D341Med (cell line): ENCODE measurements at regions not wholly inside any gene's neighbourhood (a gene's known extent, or its start where the extent isn't known, plus 50 kb on each side); places are given as distances from the start of the nearest gene placed in this dataset.

Source experiments
- DNase-seq: peaks from one replicate; pipeline ENCODE4 v3.0.0; 2012; ENCODE audit warnings: low spot score

DNA sequence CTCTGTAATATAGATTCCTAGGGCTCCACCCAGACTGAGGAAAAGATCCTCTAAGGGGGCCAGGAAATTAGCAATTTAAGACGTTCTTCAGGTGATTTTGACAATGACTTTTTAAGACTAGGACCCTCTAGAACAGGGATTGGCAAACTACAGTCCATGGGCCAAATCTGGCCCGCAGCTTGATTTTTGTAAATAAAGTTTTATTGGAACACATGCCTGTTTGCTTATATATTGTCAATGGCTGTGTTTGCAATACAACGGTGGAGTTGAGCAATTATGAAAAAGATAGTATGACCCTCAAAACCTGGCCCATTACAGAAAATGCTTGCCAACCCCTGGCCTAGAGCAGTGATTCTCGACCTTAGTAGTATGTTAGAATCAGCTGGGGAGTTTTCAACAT, 181.9 kb downstream of the SOX9 start:
- no peak for DNase-seq

- no peak for DNase-seq
Measured at GRCh38 chr17:72303787-72304733, 183.2 kb downstream of the SOX9 start.

DNA sequence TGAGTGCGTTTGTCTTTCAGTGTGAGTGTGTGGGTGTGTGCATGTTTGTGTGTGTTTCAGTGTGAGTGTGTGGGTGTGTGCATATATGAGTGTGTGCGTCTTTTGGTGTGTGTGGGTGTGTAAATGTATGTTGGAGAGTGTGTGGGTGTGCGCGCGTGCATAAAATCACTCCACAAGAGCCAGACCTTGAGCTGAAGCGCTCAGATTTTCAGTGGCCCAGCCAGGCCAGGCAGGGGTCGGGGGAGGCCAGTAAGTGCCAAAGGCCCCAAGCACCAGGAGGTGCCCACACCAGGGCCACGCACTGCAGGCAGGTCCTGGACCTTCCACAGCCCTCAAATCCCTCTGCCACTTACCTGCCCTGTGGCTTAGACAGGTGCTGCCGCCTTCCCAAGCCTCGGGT, 184.0 kb downstream of the SOX9 start:
- DNase-seq: no peak

DNA sequence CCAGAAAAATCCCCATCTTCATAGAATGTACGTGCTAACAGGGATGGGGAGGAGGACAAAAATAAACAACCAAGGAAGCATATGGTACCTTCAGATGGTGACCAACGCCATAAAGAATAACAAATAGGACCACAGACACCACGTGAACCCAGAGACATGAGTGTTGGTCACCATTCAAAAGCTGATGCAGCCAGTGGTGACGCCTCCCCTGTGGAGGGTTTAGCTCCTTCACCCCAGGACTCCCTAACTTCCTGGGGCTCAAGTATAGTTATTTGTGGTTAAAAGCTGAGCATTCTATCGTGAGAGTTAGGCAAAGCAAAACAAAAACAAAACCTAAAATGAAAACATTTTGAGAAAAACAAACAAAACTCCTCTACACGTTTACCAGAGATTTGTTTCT, 184.7 kb downstream of the SOX9 start:
- no peak for DNase-seq

GRCh38 chr17:72306037-72306436, 185.2 kb downstream of the SOX9 start:
- DNase-seq: no peak

DNA sequence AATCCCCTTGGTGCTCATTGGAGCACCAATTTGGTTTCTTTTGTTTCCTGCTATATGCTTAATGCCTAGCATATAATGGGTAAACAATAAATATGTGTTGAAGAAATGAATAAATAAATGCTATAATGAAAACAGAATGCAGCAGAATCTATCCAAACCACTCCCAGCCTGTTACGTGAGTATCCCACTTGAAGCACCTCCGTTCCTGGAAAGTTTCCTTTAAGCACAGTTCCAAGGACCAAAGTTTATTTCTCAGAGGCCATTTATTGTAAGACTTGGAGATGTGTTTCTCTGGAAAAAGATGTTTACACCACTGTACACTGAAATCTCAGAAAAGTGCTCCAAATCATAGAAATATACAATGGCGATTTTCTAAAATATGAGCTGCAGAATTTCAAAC, 187.0 kb downstream of the SOX9 start:
- no peak for DNase-seq

DNA sequence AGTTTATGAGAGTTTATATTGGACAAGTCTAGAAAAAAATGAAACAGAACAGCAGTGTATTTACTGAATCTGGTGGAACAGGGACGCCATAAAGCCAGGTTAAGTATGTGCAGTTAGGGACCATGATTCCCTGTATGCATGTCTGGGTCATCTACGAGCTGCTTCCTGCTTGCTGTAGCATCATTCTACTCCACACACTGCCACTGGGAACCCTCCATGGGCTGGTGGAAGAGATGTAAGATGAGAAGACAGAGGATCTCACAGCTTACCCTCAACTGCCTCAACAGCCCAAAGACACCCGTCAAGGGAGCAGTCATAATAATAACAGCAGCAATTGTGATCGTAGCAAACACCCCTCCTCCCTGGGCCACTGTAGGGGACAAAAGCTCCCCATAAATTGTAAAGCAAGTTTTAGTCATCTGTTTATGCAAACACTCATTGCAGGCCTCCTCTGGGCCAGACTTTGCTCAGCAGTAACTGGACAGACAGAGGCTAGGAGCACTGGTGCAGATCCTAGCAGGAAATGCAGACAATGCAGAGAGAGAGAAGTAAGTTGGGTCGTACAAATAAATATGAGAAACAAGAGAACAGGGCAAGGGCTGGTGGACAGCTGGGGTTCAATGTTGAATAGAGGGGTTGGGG, 188.0 kb downstream of the SOX9 start:
- DNase-seq: no peak

DNA sequence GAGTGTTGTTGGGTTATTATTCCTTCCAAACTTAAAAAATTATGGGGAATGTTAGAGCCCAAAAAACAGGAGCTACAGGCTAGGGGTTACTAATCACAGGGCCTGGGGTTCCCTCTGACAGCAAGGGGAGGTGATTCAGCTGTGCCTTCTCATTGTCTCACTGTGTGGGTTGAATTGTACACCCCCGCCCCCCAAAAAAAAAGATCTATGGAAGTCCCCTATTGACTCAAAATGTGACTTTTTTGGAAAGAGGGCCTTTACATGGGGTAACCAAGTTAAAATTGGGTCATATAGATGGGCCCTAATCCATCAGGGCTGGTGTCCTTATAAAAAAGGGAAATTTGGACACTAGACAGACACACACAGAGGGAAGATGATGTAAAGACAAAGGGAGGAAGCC, 190.2 kb downstream of the SOX9 start:
- DNase-seq: no peak

GRCh38 chr17:72315122-72315913, 194.5 kb downstream of the SOX9 start:
- no peak for DNase-seq

- no peak for DNase-seq
Measured at GRCh38 chr17:72318131-72318530, 197.3 kb downstream of the SOX9 start.

- no peak for DNase-seq
Measured at GRCh38 chr17:72321896-72322295, 201.1 kb downstream of the SOX9 start.

GRCh38 chr17:72332367-72332766, 211.5 kb downstream of the SOX9 start:
- DNase-seq: no peak

DNA sequence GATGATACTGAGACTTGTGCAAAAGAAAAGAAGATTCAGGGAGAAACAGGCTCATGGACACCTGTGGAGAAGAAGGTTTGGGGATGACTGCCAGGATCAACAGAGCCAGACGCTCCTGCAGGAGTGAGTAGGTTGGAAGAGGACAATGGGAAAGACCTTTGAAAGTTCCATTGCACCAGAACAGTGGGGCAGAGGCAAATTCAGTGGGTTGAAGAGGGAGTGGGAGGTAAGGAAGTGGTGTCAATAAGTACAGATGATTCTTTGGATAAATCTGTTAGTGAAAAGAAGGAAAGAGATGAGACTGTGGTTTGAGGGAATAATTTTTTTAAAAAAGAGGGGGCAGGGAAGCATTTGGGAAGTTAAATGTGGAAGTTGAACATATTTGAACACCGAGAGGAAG, 212.8 kb downstream of the SOX9 start:
- DNase-seq: no peak

DNA sequence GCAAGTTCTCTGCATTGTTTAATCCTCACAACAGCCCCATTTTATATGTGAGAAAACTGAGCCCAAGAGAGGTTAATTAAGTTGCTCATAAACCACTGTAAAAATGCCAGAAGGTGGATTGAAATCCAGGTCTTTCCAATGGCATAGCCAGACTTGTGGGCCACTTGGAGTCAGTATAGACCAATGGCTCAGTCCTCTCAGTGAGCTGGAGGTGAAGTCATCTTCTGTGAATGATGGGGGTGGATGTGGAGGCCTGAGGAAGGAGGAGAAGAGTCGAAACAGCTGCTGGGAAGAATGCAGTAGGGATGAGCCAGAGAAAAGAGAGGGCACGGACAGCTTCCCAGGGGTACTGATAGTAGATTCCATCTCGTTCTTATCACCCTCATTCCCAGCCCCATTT, 213.4 kb downstream of the SOX9 start:
- DNase-seq: no peak

DNA sequence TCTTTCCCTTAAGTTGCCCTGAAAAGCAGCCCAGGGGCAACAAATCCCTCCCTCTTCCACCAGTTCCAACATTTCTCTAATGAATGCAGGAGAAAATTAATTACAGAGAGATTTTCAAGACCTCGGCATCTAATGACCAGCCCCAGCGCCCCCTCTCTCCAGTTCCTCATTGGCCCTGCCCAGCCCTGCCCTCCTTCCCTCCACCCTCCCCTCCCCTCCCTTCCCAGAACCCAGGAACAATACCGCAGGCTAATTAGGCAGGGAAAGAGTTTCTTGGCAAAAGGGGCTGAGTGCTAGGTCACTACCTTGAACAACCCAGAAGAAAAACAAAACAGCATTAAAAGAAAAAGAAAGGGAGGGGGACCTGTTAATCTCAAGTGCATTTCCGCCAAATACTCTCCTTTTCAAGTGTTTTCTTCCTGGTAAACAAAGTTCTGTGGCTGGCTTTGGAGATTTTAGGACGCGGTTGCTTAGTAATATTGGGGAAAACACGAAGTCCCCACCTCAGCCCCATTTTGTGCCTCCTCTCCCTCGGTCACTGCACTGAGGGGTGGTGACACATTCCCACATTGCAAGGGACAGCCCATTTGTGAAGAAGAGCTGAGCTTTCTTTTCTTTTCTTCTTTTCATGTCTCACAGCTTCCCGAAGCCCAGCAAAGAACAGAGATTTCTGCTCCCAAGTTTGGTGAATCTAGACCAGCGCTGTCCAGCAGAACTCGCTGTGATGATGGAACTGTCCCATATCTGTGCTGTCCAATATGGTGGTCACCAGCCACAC, 215.4 kb downstream of the SOX9 start:
- DNase-seq: no peak

- no peak for DNase-seq
Measured at GRCh38 chr17:72336804-72337070, 215.9 kb downstream of the SOX9 start.

DNA sequence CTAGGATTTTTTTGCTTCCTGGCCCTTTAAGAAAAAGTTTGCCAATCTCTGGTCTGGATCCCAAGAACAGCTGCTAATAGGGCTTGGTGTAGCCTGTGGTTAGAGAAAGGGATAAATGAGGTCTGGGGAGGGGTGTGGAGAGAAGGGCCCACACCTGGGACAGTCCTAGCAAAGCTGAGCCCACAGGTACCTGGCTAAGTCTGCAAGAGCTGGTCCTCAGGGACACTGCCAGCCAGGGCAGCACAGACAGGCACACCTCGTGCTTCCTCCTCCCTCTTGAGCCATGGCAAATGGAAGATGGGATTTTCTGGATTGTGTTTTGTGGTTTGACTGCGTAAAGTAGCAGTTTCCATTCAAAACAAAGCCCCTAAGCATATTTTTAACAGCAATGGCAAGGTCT, 217.5 kb downstream of the SOX9 start:
- DNase-seq: no peak

- DNase-seq: no peak
Measured at GRCh38 chr17:72338847-72339790, 218.3 kb downstream of the SOX9 start.

- DNase-seq: no peak
Measured at GRCh38 chr17:72340836-72341235, 220.0 kb downstream of the SOX9 start.

- DNase-seq: no peak
Measured at GRCh38 chr17:72342061-72342460, 221.2 kb downstream of the SOX9 start.
